Endothelial cell of umbilical vein (primary cell): ENCODE measurements at regions not wholly inside any gene's neighbourhood (a gene's known extent, or its start where the extent isn't known, plus 50 kb on each side); places are given as distances from the start of the nearest gene placed in this dataset.

Experiments used
- BruUV-seq: library from RNA; stranded (reverse); fragments of 400-500 nt; replicated peaks from 2 replicates; lab custom pipeline; 2021; lab: Mats Ljungman, UMichigan
- CTCF ChIA-PET: fragments of 300-600, 350-600 bp; sonication (Branson Sonifier 250); formaldehyde crosslinking; loops from one replicate; lab custom pipeline; 2021; ENCODE audit warnings: antibody characterized with exemption, inconsistent platforms; lab: Charles Lee
- POLR2A ChIA-PET: fragments of 300-600, 350-600 bp; sonication (Branson Sonifier 250); formaldehyde crosslinking; loops from one replicate; lab custom pipeline; 2021; ENCODE audit warnings: antibody characterized with exemption, inconsistent platforms; lab: Charles Lee
- DNase-seq: peaks from one replicate; pipeline ENCODE4 v3.0.0-alpha.2; 2011; ENCODE audit warnings: low read depth, low spot score
- FAIRE-seq: peaks from 2 replicates; lab custom pipeline; 2011; peaks lifted over from hg19 to GRCh38; lab: Jason Lieb, UNC
- H2AFZ ChIP-seq: 2 replicates; pipeline ENCODE4 v1.6.0; 2012; ENCODE audit warnings: low read depth, low read length, control low read depth, inconsistent platforms
- H3K27ac ChIP-seq: 2 replicates; pipeline ENCODE4 v1.5.1; 2011; ENCODE audit warnings: low read depth, mild to moderate bottlenecking, control low read depth, low read length, moderate library complexity; ENCODE audit not compliant: insufficient read depth
- H3K27me3 ChIP-seq, 2 experiments: 2 replicates each; pipeline versions ENCODE4 v1.6.0 to v1.6.1; 2011; ENCODE audit warnings: low read length in 2 of 2, mixed read lengths in 1 of 2; ENCODE audit not compliant: control insufficient read depth in 2 of 2, insufficient read depth in 2 of 2
- H3K36me3 ChIP-seq, 2 experiments: 2 replicates in 1 of 2; 3 replicates in 1 of 2; pipeline ENCODE4 v1.5.1; 2011; ENCODE audit warnings: low read length in 2 of 2, mild to moderate bottlenecking in 1 of 2, moderate library complexity in 1 of 2; ENCODE audit not compliant: control insufficient read depth in 2 of 2, insufficient read depth in 2 of 2; ENCODE audit errors: extremely low read depth in 1 of 2
- H3K4me1 ChIP-seq: 3 replicates; pipeline ENCODE4 v1.5.1; 2011; ENCODE audit warnings: mild to moderate bottlenecking, low read length; ENCODE audit not compliant: control insufficient read depth, insufficient read depth; ENCODE audit errors: extremely low read depth
- H3K4me2 ChIP-seq: 2 replicates; pipeline ENCODE4 v1.6.1; 2011; ENCODE audit warnings: low read length, control low read depth, mixed read lengths; ENCODE audit not compliant: insufficient read depth
- H3K4me3 ChIP-seq, 3 experiments: fragments of 200-600 bp in 1 of 3; sonication (generic), shearing (Covaris generic) in 1 of 3; replicated peaks in 1 of 3; 2 replicates each; pipeline ENCODE4 v1.5.1; 2011 to 2016; ENCODE audit warnings: control low read depth in 3 of 3, low read length in 3 of 3, mild to moderate bottlenecking in 2 of 3, inconsistent platforms in 1 of 3, low read depth in 1 of 3, moderate library complexity in 1 of 3; ENCODE audit not compliant: insufficient read depth in 1 of 3
- H3K79me2 ChIP-seq: 2 replicates; pipeline ENCODE4 v1.6.0; 2012; ENCODE audit warnings: low read length, inconsistent platforms; ENCODE audit not compliant: control insufficient read depth, insufficient read depth
- H3K9ac ChIP-seq: replicated peaks from 2 replicates; pipeline ENCODE3; 2011; ENCODE audit warnings: low read length, control low read depth; ENCODE audit not compliant: insufficient read depth; ENCODE audit errors: extremely low read depth
- H3K9me1 ChIP-seq: replicated peaks from 3 replicates; pipeline ENCODE4 v1.6.0; 2011; ENCODE audit warnings: mild to moderate bottlenecking, low read length; ENCODE audit not compliant: control insufficient read depth, insufficient read depth; ENCODE audit errors: extremely low read depth
- H3K9me3 ChIP-seq: replicated peaks from 2 replicates; pipeline ENCODE4 v1.5.1; 2012; ENCODE audit warnings: low read length, inconsistent platforms; ENCODE audit not compliant: control insufficient read depth, insufficient read depth
- H4K20me1 ChIP-seq: replicated peaks from 2 replicates; pipeline ENCODE3; 2011; ENCODE audit warnings: mild to moderate bottlenecking, low read length; ENCODE audit not compliant: control insufficient read depth, insufficient read depth; ENCODE audit errors: extremely low read depth
- CTCF ChIP-seq, 2 donors: IDR thresholded peaks; 1 replicate in 1 of 2; 2 replicates in 1 of 2; pipeline ENCODE4 v1.5.1; 2011; ENCODE audit warnings: low read length in 2 of 2, mild to moderate bottlenecking in 2 of 2, moderate library complexity in 2 of 2, control low read depth in 1 of 2, inconsistent platforms in 1 of 2, low read depth in 1 of 2; ENCODE audit not compliant: insufficient read depth in 1 of 2; ENCODE audit errors: extremely low read depth in 1 of 2
- EZH2 ChIP-seq: IDR thresholded peaks from 2 replicates; pipeline ENCODE4 v1.6.1; 2012; ENCODE audit warnings: borderline replicate concordance, low read depth, mild to moderate bottlenecking, moderate library complexity, low read length, inconsistent platforms; ENCODE audit not compliant: severe bottlenecking
- FOS ChIP-seq: IDR thresholded peaks from 2 replicates; pipeline ENCODE4 v1.6.1; 2011; ENCODE audit warnings: mild to moderate bottlenecking, low read length, moderate library complexity, borderline replicate concordance; ENCODE audit not compliant: insufficient read depth
- GATA2 ChIP-seq: IDR thresholded peaks from 2 replicates; pipeline ENCODE4 v1.7.0; 2011; ENCODE audit warnings: low read depth, mild to moderate bottlenecking, moderate library complexity, mixed read lengths, low read length; ENCODE audit not compliant: insufficient read length, insufficient read depth
- JUN ChIP-seq: IDR thresholded peaks from 2 replicates; pipeline ENCODE4 v1.6.1; 2011; ENCODE audit warnings: borderline replicate concordance, low read depth; ENCODE audit not compliant: insufficient read length, insufficient read depth
- MYC ChIP-seq: IDR thresholded peaks from one replicate; pipeline ENCODE4 v1.6.1; 2011; ENCODE audit warnings: mild to moderate bottlenecking, low read depth, low read length
- POLR2A ChIP-seq: IDR thresholded peaks from 2 replicates; pipeline ENCODE4 v1.6.1; 2012; ENCODE audit warnings: low read depth, mild to moderate bottlenecking, control low read depth, low read length
- POLR2AphosphoS5 ChIP-seq: IDR thresholded peaks from 2 replicates; pipeline ENCODE4 v1.6.1; 2012; ENCODE audit warnings: low read depth, mild to moderate bottlenecking, control low read depth, low read length, moderate library complexity; ENCODE audit not compliant: insufficient read depth
- dilution Hi-C: fragments of 300-500 bp; cut with MboI; formaldehyde crosslinking; loops from one replicate; pipeline ENCODE4 v1.15.0; 2019; ENCODE audit warnings: low sequenced_read_pairs; ENCODE audit not compliant: extremely low pct_ligation_motif_present
- intact Hi-C: fragments of 100-400 bp; cut with micrococcal nuclease; formaldehyde crosslinking; loops from one replicate; pipeline ENCODE4 v1.10.0; 2022
- TF ChIP-seq, protein P1 (sequence below): IDR thresholded peaks from 2 replicates; pipeline ENCODE4 v1.6.1; 2011; ENCODE audit not compliant: insufficient read depth, insufficient read length

GRCh38 chr1:60169206-60169605 lies 95.6 kb upstream of the C1orf87 start:
- H3K36me3 ChIP-seq = no peaks in the 10 kb centered on the region
- dilution Hi-C loops = no loop called here
- intact Hi-C loops = no loop called here
- no peak for DNase-seq
- no peak overlapping the region for H3K4me3 ChIP-seq
- no peaks in the 10 kb centered on the region for H3K4me1 ChIP-seq
- H4K20me1 ChIP-seq = no peaks in the 10 kb centered on the region
- H3K4me2 ChIP-seq = no peak overlapping the region
- H3K9ac ChIP-seq = no peak overlapping the region
- ChIA-PET CTCF (interaction anchor here (1.3 kb wide), 1 partner anchor 9 kb away, joined by 4 read pairs; no protein-coding TSS in a partner anchor), POLR2A (no interaction called here)
- no peak for FAIRE-seq
- no peaks in the 10 kb centered on the region for H3K9me1 ChIP-seq
- no peaks in the 10 kb centered on the region for H3K79me2 ChIP-seq
- no peaks in the 10 kb centered on the region for H3K27me3 ChIP-seq
- TF ChIP-seq MYC (no peak), EZH2 (no peak), POLR2AphosphoS5 (no peak), POLR2A (no peak), GATA2 (no peak)
- TF ChIP-seq, protein P1, sequence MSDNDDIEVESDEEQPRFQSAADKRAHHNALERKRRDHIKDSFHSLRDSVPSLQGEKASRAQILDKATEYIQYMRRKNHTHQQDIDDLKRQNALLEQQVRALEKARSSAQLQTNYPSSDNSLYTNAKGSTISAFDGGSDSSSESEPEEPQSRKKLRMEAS = no peak
- H2AFZ ChIP-seq = no peak overlapping the region
- H3K9me3 ChIP-seq = no peaks in the 10 kb centered on the region
- BruUV-seq = no TSS peak
- H3K27ac ChIP-seq = no peak overlapping the region

DNA sequence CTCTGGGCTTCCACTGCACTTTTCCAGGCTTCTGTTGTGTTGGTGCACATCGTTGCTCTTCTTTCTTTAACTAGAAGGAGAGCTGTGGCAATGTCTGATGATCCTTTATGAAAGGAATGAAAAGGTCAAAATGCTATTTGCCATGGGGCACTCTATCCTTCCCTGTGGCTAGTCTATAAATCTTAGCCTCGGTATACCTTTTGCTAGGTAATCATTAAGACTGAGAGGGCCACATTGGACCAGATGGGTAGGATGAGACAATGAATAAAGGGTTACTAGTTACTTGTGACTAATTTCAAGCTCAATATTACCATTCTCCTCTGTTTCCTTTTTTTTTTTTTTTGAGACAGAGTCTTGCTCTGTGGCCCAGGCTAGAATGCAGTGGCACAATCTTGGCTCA lies 89.4 kb upstream of the C1orf87 start:
- no peaks in the 10 kb centered on the region for H3K9me1 ChIP-seq
- no peaks in the 10 kb centered on the region for H3K36me3 ChIP-seq
- TF ChIP-seq JUN (no peak), EZH2 (no peak), MYC (no peak), CTCF (IDR thresholded peaks at IDR 0.05; ENCODE audit: extremely low read depth in 1 of 2, insufficient read depth in 1 of 2, low read depth in 1 of 2, low read length in 2 of 2) (no peak), POLR2A (no peak), POLR2AphosphoS5 (no peak), GATA2 (no peak), FOS (no peak)
- TF ChIP-seq, protein P1 = no peak
- H4K20me1 ChIP-seq = no peaks in the 10 kb centered on the region
- H3K4me3 ChIP-seq = no peak overlapping the region
- no peak overlapping the region for H3K9ac ChIP-seq
- DNase-seq (no peak), FAIRE-seq (no peak)
- intact Hi-C loops (no loop called here), dilution Hi-C loops (no loop called here)
- H3K27me3 ChIP-seq = no peaks in the 10 kb centered on the region
- H3K27ac ChIP-seq = no peak overlapping the region
- CTCF ChIA-PET = no interaction called here
- H3K4me2 ChIP-seq = no peak overlapping the region
- no peaks in the 10 kb centered on the region for H3K9me3 ChIP-seq
- POLR2A ChIA-PET = no interaction called here
- H3K4me1 ChIP-seq = no peaks in the 10 kb centered on the region
- BruUV-seq = no TSS peak
- H3K79me2 ChIP-seq = no peaks in the 10 kb centered on the region
- H2AFZ ChIP-seq = no peak overlapping the region
